GM18909 (cell line): ENCODE measurements at regions not wholly inside any gene's neighbourhood (a gene's known extent, or its start where the extent isn't known, plus 50 kb on each side); places are given as distances from the start of the nearest gene placed in this dataset.
"Not testable (repeated sequence)": the region's sequence is repeated elsewhere in the genome, so short reads cannot be mapped to it uniquely, and the experiment has no call there.

Source experiments
- ATAC-seq: cut with Tn5 transposase; IDR thresholded peaks from one replicate; pipeline ENCODE4 v1.9.1; 2021; ENCODE audit warnings: mild to moderate bottlenecking; ENCODE audit not compliant: unreplicated experiment, poor library complexity

DNA sequence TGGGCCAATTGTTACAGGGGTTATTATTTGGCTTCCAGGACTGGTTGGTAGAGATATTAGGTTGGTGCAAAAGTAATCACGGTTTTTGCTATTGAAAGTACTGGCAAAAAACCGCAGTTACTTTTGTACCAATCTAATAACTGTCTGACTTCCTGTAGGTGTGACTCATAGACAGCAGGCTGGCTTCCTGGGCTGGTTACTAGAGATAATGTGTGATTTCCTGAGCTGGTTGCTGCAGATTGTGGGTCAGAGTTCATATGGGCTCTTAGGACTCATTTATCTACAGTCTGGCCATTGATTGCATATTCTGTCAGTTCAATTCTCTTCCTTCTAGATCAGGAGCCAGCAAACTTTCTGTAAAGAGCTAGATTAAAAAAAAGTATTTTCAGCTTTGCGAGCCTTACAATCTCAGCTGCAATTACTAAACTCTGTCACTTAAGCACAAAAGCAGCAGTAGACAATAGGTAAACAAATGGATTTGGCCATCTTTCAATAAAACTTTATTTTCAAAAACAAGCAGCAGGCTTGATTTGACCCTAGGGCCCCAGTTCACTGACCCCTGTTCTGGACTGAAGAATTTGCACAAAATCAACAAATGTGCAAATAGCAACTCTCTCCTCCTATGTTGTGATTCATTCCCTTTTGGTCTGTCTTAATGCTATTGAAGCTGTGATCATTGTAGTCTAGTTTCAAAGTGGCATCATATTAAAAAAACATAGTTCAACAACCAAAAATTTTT, 50.8 kb upstream of the BOD1L1 start:
- no peak for ATAC-seq

DNA sequence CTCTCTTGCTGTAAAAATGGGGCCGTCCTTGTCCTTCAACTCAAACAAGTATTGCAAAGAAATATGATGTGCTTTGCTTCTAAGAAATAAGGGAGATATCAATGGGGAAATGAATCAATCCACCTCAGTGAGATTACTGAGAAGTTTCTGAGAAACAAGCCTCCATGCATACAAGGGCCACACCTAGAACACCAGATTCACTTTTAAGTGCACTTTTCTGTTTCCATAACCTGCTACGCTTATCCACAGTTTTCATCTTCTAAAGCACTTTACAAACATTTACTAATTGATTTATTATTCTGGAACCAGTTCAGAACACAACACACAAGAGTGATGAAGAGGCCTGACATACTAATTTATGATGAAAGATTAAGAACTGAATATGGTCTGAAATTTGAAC, 54.0 kb upstream of the BOD1L1 start:
- ATAC-seq: no peak

DNA sequence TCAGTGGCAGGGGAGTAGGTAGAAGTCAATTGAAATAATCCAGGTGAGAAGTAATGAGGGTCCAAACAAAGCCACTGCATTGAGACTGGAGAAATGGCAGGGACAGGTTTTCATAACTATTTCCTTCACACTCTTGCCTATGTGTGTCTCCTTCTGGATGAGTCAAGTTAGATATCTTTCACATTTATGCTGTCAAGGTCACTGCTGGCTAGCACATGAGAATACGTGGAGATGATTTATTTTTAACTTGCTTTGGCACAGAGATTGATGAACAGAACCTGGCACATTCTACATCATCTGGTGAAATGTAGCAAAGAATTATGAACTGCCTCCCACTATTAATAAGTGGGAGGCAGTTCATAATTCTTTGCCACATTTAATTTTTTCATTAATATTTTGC, 66.7 kb upstream of the BOD1L1 start:
- no peak for ATAC-seq

DNA sequence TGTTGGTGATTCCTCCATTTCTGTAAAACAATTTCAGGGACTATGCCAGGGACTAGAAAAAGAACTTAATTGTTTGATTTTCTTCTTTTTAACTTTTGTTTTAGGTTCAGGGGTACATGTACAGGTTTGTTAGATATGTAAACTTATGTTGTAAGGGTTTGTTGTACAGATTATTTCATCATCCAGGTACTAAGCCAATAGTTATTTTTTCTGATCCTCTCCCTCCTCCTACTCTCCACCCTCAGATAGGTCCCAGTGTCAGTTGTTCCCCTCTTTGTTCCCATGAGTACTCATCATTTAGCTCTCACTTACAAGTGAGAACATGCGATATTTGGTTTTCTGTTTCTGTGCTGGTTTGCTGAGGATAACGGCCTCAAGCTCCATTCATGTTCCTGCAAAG, 70.8 kb upstream of the BOD1L1 start:
- ATAC-seq: no peak

DNA sequence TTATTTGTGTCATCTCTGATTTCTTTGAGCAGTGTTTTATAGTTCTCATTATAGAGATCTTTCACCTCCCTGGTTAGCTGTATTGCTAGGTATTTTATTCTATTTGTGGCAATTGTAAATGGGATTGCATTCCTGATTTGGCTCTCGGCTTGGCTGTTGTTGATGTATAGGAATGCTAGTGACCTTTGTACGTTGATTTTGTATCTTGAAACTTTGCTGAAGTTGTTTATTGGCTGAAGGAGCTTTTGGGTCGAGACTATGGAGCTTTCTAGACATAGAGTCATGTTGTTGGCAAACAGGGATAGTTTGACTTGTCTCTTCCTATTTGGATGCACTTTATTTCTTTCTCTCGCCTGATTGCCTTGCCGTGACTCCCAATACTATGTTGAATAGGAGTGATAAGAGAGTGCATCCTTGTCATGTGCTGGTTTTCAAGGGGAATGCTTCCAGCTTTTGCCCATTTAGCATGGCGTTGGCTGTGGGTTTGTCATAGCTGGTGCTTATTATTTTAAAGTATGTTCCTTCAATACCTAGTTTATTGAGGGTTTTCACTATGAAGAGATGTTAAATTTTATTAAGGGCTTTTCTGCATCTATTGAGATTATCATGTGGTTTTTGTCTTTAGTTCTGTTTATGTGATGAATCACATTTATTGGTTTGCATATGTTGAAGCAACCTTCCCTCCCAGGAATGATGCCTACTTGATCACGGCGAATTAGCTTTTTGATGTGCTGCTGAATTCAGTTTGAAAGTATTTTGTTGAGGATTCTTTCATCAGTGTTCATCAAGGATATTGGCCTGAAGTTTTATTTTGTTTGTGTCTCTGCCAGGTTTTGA, 72.7 kb upstream of the BOD1L1 start:
- no peak for ATAC-seq

DNA sequence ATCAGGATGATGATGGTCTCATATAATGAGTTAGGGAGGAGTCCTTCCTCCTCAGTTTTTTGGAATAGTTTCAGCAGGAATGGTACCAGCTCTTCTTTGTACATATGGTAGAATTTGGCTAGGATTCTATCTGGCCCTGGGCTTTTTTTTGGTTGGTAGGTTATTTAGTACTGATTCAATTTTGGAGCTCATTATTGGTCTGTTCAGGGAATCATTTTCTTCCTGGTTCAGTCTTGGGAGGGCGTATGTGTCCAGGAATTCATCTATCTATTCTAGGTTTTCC, 73.3 kb upstream of the BOD1L1 start:
- ATAC-seq: not testable (repeated sequence)

DNA sequence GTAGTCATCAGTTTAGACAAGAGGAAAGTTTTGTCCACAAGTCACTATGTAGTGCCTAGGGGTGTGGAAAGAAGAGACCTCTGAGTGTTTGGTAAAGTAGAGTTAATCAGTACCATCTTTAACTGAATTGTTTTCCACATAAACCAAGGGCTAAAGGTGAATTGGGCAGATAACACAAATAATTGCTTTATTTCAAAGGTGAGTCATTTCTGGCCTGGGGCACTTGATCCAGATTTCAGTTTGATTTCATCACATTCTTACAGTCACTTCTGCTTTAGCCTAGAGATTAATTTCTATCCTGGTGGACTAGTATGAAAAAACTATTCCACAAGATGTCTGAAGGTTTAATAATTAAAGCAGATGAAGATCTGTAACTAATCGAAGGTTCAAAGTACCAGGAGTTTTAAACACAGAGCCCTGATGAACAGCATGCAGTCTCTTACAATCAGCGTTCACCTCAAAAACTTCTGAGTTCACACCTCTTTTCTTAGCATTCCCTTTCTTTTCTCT, 74.5 kb upstream of the BOD1L1 start:
- no peak for ATAC-seq

DNA sequence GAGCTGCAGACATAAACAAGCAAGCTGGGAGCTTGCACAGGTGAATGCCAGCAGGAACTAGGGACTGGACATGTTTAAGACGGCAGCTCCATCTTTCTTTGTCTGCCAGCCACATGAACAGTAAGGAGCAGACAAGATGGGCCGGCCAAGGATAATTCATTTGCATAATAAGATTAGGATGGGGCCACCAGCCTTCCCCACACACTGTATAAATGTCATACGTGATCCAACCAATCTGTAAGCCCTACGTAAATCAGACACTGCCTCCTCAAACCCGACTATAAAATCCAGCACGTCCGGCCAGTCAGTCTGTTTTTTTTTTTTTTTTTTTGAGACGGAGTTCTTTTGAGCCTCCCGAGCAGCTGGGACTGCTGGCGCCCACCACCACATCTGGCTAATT, 75.6 kb upstream of the BOD1L1 start:
- ATAC-seq: no peak

DNA sequence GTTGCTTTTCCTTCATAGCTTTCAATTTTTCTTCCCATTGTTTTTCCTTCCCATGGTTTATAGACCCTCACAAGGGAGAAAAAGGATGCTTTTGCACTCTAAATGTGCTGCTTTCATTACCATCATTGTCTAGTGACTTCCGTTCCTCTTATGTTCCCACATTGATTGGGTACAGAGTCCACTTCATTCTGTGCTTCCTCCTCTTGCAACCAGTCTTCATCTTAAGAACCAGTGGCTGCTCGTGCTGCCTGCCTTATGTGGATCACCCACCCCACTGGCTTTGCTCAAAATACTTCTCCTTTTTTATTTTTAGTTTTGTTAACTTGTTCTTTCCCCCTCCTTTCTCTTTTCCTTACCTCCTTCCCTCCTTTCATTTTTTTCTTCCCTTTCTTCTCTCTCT, 76.5 kb upstream of the BOD1L1 start:
- no peak for ATAC-seq

DNA sequence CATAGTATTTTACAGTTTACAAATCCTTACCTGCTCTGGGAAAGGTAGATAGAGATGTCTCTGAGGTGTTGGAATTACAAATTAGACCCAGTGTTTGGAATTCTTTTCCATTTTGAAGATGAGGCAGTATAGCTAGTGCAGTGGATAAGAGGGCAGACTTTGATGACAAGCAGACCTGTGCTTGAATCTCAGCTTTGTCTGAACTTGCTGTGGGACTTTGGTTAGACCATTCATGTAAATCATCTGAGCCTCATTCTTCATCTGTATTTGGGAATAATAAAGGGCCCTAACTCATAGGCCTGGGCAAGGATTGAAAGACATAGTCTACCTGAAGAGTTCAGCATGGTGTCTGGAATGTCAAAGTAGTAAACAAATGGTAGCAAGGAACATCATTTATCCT, 77.2 kb upstream of the BOD1L1 start:
- no peak for ATAC-seq

DNA sequence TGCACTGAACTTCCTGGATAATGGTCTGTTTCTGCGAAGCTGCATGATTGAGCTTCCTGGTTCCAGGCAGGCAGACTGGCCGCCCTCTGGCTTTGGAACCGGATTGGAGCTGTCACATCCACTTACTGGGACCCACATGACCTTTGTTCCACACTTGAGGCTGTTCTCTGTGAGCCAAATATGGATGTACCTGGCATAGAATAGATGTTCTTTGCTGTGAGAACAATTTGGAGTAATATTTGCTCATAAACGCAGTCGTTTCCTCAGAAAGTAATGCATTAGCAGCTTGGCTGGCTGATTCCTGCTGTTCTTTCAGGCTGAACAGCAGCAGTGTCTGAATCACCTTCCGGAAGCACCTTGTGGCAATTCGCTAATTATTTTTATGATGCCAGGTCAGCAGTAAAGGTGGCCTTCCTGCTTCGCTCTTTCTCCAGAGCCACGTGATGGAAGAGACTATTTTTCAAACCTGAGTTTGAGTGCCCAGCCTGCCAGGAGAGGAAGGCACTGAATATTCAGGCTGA, 78.1 kb upstream of the BOD1L1 start:
- ATAC-seq: no peak

DNA sequence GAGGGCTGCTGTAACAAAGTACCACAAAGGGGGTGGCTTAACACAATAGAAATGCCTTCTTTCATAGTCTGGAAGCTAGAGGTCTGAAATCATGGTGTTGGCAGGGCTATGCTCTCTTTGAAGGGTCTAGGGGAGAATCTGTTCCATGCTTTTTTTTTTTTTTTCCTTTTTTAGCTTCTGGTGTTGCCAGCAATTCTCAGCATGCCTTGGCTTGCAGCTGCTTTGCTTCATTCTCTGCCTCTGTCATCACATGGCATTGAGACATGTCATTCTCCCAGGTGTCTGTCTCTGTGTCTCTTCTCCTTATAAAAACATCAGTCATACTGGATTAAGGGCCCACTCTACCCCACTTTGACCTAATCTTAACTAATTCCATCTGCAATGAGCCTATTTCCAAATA, 78.6 kb upstream of the BOD1L1 start:
- no peak for ATAC-seq

DNA sequence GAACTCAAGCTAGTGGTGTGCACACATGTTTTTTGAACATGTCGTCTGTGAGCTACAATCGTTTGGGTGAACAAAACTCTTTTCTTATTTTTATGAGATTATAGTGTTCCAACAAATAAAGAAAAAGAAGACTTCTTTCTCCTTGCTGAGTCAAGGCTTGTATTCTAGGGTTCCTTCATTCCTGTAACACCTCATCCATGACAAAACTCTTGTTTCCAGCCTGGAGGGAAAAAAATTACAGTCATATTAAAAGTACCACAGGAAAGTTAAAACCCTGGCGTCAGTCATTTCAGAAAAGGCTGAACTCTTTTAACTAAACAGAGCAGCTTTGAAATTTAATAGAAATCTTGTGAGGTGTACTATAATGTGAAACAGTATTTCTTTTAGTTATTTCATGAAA, 79.2 kb upstream of the BOD1L1 start:
- no peak for ATAC-seq

DNA sequence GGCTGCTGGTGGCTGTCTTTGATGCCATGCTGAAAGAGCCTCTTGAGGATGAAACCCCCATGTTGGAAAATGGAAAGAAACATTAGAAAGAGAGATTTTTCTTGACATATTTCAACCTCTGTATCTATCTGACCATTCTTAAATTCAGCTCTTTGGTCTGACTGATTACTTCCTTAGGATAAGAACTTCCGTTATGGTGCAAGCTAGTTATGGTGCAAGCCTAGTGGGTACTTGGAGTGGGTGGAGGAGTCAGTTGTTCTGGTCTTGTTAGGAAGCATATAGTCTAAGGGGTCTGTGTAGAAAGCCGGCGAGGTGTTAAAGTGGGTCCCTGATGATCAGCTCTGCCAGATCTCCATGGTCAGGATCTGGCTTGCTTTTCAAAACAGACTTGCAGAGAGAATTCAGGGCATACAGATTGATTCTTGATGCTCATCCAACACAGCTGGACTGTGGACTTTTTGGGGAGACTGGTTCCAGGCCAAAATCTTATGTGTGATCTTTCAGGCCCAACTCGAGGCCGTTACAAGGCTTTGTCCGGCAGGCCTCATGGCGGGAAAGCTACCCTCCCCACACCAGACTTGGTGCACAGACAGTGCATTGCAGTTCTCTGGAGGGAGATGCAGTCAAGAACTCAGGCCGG, 82.8 kb upstream of the BOD1L1 start:
- ATAC-seq: no peak

DNA sequence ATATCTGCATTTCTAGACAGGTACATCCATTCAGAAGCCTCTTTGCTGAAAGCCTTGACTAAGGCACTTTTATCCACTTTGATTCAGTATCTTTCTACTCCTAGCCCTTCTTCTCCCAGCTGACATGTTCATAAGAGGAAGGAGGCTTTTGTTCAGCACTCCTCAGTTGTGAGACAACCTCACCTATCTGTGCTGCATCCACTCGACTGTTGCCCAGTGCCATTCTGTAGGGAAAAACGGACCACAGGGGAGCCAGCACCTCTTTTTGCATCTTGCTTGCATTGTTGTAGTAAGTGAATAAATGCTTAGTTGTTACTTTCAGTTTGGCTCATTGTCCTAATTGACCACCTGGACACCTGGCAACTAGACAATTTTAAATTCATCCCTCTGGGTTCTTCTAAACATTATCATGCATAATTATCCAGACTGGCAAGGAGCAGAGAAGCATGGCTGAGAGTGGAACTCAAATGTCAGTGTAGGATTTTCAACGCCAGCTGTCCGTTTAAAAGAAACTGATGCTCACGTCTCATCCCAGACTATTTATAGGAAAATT, 83.8 kb upstream of the BOD1L1 start:
- no peak for ATAC-seq

DNA sequence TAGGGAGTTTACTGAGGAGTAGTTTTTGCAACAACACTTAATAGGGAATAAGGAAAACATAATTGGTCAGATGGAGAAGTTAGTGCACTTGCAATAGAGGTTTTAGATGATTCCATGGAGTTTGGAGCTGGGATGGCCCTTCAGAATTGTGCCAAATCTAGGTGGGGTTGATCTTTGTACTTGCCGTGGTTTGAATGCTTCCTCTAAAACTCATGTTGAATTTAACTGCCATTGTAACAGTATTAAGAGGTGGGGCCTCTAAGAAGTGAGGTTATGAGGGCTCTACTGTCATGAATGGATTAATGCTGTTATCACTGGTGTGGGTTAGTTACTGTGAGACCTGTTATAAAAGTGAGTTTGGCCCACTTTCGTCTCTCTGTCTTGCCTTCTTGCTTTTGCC, 94.4 kb upstream of the BOD1L1 start:
- no peak for ATAC-seq

DNA sequence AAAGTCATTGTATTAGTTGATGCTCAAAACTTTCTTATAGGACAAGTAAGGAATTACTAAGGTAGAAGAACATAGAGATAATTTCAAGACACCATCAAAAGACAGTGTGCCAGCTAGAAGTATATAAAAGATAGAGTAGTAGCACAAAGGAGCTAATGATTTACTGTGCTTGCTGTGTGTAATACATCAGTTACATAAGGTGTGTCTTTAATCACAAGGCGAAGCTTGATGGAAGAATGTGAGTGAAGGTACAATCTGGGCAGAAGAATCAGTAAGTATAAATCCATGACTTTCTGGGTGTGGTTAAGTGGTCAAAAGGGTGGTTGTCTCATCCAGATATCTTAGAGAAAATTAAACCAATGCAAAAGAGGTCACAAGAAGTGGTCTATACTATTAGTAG, 95.1 kb upstream of the BOD1L1 start:
- ATAC-seq: no peak

DNA sequence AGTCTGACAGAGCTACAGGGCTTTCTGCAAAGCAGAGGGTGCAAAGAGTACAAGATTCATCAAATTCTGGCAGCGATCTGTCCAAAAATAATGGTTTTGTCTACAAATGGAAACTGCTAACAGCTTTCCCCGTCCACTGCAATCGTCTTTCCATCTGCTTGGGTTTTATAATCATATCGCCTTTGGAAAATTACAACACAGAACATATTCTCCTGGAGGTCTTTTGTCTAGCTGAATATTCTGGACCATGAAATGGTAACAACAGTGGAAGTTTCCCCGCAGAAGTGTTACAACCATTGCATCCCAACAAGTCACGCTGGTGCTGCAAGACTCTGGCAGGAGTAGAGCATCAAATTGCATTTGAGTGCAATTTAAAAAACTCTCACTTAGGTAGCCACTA, 101.2 kb upstream of the BOD1L1 start:
- ATAC-seq: no peak

DNA sequence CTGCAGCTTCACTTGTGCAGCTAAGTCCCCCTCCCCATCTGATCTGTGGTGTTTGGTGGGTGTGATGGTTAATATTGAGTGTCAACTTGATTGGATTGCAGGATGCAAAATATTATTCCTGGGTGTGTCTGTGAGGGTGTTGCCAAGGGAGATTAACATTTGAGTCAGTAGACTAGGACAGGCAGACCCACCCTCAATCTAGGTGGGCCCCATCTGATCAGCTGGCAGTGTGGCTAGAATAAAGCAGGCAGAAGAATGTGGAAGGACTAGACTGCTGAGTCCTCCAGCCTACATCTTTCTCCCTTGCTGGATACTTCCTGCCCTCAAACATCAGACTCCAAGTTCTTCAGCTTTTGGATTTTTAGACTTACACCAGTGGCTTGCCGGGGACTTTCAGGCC, 103.5 kb upstream of the BOD1L1 start:
- no peak for ATAC-seq

DNA sequence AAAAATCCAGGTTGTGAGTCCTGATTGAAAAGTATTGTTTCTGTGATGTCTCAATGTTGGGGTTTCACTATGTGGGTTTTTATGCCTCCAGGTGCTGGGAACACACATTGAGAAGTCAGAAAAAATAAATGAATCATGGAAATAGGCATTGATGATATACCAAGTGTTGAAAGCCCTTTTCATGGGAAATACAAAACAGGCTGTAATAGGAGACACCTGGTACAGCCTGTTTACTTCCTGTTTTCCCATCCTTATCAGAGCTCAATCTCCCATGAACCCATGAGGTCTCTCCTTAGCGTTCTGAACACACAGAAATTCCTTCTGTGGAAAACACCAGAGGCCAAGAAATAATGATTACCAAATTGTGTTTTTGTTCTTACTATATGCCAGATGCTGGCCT, 106.3 kb upstream of the BOD1L1 start:
- no peak for ATAC-seq

DNA sequence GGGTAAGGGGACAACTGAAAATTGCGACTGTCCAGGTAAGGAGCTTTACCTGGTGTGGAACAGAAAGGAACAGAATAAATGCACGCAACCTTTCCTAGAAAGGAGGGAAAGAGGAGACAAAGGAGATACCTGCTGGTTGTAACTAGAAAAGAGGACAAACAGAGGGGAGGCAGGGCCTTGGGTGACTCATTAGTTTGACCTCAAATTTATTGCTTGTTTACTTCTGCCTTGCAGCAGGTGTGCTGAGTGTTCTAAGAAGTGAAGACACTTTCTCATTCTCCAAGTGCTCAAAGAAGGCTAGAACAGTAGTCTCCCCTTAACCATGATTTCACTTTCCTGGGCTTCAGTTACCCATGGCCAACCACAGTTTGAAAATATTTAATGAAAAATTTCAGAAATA, 123.1 kb upstream of the BOD1L1 start:
- ATAC-seq: no peak
